GM19328 (cell line): ENCODE measurements at regions not wholly inside any gene's neighbourhood (a gene's known extent, or its start where the extent isn't known, plus 50 kb on each side); places are given as distances from the start of the nearest gene placed in this dataset.

Experiments used
- ATAC-seq: cut with Tn5 transposase; IDR thresholded peaks from one replicate; pipeline ENCODE4 v1.9.1; 2021; ENCODE audit warnings: mild to moderate bottlenecking, moderate library complexity; ENCODE audit not compliant: unreplicated experiment

DNA sequence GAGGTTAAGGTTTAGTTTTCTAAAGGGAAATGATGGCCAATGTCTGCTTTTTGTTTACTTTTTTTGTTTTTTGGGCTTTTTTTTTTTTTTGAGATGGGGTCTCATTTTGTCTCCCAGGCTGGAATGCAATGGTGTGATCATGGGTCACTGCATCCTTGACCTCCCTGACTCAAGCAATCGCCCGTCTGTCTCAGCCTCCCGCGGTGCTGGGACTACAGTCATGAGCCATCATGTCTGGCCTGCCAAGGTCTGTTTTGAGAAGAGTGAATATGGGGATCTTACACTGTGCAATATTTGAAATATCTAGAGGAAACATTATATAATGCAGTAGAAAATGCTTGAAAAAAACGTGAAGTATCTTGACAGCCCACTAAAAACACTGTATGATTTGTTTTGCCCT is 162.5 kb downstream of the GASK1B start:
- no peak for ATAC-seq

DNA sequence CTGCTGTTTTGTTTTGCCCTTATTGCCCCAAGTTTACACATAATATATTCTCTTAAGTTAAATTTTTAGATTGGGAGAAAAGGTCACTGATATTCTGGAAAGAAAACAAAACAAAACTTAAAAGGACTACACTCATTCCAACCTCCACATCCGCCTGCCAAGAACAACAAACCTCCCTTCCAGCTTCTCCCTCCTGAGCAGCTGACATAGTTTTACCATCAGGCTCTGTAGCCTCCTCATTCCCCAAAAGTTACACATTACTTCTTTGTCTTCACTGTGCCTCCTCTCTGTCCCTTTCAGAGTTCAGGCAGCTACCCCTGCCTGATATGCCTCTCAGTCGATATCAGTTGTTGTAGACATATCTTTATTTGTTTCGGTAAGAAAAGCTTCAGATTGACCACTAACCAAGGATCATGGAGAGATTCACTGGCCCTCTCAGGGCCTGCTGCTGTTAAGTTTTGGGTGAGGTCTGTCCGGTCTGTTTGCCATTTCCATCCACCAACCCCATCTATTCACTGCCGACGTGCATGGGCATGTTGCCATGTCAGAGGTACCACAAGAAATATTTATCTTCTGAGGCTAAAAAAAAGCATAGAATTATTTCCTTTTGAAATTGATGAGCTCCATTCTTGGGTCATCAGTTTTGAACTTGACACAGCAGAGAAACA is 164.1 kb downstream of the GASK1B start:
- ATAC-seq: no peak

DNA sequence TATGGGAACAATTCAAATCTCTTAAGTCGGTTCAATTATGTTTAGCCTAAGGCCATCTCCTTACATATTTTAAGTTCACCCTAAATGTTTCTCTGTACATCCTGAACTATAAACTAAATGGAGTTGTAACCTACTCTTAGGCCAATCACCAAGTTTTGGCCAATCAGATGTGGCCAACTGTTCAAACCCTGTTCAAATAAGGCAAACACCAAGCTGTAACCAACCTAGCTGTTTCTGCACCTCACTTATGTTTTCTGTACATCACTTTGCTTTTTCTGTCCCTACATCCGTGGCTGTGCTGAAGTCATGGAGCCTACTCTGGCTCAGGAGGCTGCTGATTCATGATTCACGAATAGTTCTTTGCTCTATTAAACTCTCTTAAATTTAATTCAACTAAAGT is 165.3 kb downstream of the GASK1B start:
- no peak for ATAC-seq

DNA sequence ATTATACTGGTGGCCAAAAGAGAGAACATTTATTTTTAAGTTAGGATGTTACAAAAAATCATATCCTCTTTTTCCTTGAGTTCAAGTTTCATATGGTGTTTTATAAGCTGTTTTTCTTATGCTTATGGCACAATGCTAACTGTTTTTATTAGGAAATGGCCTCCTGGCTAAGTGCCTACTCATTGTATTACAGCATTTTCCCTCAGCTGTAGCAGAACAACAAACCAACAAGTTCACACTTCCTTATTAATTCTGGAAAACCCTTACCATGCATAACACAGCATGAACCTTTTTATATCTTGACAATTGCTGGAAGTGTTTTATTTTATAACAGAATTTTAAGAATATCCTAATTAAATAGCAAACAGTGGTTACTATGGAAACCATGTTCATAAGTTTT is 165.8 kb downstream of the GASK1B start:
- no peak for ATAC-seq

DNA sequence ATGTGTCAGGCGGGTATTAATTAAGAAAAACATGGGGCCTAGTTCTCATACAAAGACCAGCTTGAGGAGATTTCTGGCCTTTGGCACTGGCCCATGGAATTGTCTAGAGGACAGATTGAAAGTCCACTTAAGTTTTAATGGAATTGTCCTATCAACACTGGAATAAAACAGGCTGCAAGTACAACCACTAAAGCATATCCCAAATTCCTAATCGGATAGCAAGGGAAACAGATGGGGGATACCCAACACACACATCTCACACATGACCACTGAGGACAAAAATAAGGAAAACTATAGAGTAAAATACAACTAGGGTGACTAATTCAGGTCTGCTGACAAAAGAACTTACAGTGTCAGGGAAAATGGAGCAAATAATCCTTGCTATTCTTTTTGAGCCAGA is 167.8 kb downstream of the GASK1B start:
- no peak for ATAC-seq

- ATAC-seq: no peak
These were observed 168.7 kb downstream of the GASK1B start for GRCh38 chr4:158004101-158004500.

DNA sequence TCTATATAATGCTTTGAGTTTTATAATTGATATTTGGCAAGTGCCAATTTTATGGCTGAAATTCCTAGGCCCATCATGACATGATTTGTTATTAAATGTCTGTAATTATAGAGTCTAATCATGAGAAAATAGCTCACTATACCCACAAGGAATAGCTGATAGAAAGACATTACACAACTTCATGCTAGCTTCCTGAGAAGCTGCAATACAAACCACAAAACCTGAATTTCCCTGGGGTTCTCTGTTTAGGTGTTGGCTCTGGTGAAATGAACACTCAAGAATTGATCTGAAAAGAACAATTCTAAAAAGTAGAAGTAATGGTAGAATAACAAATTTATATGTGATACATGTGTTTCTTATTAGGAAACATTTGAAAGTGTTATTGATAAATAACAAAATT is 169.6 kb downstream of the GASK1B start:
- ATAC-seq: no peak

DNA sequence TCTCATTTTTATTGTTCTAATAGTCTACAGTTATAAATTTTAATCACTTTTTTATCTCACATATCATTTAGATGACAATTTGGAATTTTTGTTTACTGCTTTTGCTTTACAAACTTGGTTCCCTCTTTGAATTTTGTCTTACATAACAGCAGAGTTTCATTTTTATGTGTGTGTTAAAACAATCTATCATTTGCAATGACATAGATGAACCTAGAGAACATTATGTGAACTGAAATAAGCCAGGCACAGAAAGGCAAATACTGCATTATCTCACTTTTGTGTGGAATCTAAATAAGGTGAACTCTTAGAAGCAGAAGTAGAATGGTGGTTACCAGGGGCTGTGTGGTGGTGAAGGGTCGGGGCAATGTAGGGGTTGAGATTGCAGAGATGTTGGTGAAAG is 170.7 kb downstream of the GASK1B start:
- ATAC-seq: no peak

DNA sequence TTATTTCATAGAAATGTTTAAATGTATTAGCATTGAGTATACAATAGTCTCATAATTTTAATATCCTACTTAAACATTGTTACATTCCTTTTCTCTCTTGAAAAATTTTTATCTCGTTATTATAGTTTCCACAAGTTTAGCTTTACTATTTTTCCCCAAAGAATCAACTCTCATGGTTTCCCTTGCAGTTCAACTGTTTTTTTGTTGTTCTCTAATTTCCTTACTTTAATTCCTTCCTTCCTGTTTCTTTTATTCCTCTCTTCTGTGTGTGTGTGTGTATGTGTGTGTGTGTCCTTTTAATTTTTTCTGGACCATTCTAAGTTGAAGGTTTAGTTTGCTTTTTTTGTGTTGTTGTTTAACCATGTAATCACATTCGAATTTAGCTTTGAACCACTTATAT is 171.1 kb downstream of the GASK1B start:
- ATAC-seq: no peak

- no peak for ATAC-seq
These were observed 173.1 kb downstream of the GASK1B start for GRCh38 chr4:157999723-158000122.

GRCh38 chr4:157997296-157997695 is 175.5 kb downstream of the GASK1B start:
- no peak for ATAC-seq

DNA sequence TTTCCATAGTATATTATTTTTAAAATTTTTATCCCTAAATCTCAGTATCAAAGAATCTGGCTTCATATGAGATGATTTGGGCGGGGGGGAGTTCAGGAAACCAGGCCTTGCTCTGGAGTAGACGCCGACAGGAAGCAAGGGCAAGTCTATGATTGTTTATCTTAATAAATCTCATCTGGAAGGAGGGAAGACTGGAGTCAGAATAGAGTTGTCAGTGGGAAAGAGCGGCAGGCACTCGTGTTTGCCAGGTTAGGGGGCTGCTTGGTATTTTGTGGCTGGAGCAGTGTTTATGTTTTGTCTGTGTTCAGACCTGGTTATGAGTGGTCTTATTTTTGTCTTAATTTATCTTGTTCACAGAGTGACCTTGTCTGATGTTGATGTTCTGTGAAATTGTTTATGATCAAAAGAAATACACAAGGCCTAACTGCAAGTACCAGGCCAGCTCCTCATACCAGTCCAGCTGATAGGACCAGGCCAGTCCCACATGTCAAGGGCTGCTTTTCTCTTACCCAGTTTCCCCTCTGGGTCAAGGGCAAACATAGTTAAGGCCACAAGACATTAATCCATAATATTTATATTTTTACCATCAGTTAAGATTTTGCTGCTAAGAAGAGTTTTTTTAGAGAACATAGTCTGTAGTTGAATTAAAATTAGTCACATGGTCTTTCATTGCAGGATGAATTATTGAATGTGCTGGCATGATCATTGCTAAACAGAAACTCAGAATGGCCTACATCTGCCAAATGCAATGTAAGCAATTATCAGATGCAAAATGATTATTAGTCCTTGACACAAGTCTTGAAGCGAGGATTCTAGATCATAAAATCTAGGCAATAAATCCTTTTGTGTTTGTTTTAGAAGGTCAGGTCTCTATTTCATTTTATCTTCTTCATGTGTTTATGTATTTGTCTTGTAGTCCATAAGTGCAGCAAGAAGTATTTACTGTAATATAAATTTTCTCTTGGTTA is 176.5 kb downstream of the GASK1B start:
- no peak for ATAC-seq

- no peak for ATAC-seq
These were observed 178.0 kb downstream of the GASK1B start for GRCh38 chr4:157994863-157995262.

DNA sequence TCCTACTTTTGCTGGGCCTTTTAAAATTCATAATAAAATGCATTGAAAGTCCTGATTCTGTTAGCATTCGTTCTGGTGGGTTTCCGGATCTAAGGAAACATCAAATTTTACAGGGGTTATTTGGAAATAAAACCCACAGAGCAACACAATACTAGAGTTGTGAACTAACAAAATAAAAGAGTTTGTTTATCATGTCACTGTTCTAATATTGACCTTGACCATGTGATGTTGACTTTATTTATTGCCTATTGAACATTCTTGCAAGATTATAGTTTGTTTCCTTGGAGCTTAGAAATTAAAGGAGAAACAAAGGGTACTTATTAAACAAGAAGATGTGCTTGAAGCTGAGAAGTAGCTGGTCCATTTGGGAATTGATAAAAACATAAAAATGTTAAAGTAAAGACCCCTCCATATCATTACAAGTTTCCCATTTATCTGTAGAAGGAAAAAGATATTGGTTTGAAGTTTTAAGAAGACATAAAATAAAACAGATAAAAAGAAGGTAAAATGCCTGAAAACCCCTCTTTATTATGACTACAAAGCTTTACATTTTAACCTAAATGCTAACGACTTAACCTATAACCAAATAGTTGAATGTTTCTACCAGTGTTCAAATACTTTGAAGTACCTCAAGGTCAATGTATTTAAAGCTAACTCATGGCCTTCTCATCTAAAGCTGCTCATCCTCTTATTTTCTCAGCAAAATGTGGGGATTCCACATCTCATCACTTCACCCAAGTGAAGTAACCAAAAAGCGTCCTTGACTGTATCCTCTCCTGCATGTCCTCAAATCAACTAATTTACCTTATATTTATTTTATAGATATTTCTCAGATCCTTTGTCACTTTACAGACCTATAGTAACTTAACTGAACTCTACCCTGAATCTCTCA is 179.6 kb downstream of the GASK1B start:
- no peak for ATAC-seq

DNA sequence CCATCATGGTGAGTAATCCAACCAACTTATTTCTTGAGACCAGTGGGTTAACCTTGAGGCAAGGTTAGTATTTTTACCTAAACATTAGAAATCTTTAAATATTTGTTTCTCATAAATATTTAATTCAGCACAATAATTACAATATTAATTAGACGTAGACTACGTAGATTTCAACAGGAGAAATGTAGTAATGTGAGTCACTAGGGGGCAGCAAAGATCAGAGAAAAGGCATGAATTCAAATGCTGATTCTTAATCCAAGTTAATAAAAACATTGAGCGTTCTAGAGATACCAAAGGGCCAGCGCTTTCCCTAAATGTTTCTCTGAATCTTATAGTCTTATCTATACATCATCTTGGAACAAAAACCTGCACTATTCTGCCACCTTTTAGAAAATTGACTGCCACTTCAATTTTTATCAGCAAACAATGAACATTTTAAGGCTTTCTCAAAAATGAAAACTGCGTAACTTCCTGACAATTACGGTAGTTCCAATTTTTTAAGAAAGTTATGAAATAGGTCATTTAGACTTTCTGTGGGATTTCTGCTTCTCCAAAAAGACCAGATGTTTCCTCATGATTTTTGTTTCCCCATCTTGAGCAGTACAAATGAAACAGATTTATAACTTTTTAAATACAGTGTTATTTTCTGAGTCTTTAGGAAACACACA is 180.7 kb downstream of the GASK1B start:
- ATAC-seq: no peak

- no peak for ATAC-seq
These were observed 184.2 kb downstream of the GASK1B start for GRCh38 chr4:157988641-157989040.

- ATAC-seq: no peak
These were observed 188.4 kb downstream of the GASK1B start for GRCh38 chr4:157984285-157984911.

GRCh38 chr4:157983300-157983699 is 189.5 kb downstream of the GASK1B start:
- no peak for ATAC-seq

DNA sequence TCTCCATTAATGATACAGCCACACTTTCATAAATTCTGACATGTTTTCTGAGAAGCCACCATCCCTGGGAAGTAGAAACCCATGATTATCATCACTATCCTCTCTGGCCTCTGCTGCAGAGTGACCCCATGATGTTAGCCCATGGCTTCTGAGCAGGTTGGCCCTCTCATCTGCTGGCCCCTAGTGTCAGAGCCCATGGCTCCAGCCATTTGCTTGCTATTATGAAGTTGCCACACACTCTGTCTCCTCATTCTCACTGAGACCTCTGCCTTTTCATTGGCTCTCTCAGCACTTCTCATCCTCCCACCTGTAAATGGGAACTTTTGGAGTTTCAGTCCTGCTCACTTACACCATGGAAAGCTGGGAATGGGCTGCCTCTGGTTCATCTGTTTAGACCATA is 192.7 kb downstream of the GASK1B start:
- ATAC-seq: no peak

GRCh38 chr4:157978680-157979361 is 194.0 kb downstream of the GASK1B start:
- peak; percentile 87 for ATAC-seq
